ENCODE measurements at regions not wholly inside any gene's neighbourhood (a gene's known extent, or its start where the extent isn't known, plus 50 kb on each side); places are given as distances from the start of the nearest gene placed in this dataset.

GRCh38 chr5:17838469-17838868, 204.2 kb downstream of the TAF11L14 start:
- no peak for DNase-seq
- TF ChIP-seq POLR2A (IDR thresholded peaks at IDR 0.05) (no peak), CTCF (IDR thresholded peaks at IDR 0.05) (no peak)
- Histone ChIP-seq H3K4me1 (no peaks in the 10 kb centered on the region), H3K36me3 (no peaks in the 10 kb centered on the region), H3K27me3 (no peaks in the 10 kb centered on the region), H3K9me3 (no peaks in the 10 kb centered on the region), H3K4me3 (no peak overlapping the region), H3K27ac (no peak overlapping the region)

- Histone ChIP-seq H3K36me3 (no peaks in the 10 kb centered on the region), H3K27ac (no peak overlapping the region), H3K9me3 (no peaks in the 10 kb centered on the region), H3K4me3 (no peak overlapping the region), H3K4me1 (no peaks in the 10 kb centered on the region), H3K27me3 (no peaks in the 10 kb centered on the region)
- TF ChIP-seq POLR2A (IDR thresholded peaks at IDR 0.05) (no peak), CTCF (IDR thresholded peaks at IDR 0.05) (no peak)
- DNase-seq = no peak
Observed at GRCh38 chr5:17839848-17840247, 205.6 kb downstream of the TAF11L14 start.

- no peak for DNase-seq
- no peaks in the 10 kb centered on the region for H3K4me1 ChIP-seq
- no peak for TF ChIP-seq CTCF (IDR thresholded peaks at IDR 0.05)
- no peak for TF ChIP-seq POLR2A (IDR thresholded peaks at IDR 0.05)
- H3K4me3 ChIP-seq = no peak overlapping the region
- H3K27me3 ChIP-seq = no peaks in the 10 kb centered on the region
- no peak overlapping the region for H3K27ac ChIP-seq
- no peaks in the 10 kb centered on the region for H3K9me3 ChIP-seq
- H3K36me3 ChIP-seq = no peaks in the 10 kb centered on the region
Observed at GRCh38 chr5:17846496-17846895, 212.2 kb downstream of the TAF11L14 start.

DNA sequence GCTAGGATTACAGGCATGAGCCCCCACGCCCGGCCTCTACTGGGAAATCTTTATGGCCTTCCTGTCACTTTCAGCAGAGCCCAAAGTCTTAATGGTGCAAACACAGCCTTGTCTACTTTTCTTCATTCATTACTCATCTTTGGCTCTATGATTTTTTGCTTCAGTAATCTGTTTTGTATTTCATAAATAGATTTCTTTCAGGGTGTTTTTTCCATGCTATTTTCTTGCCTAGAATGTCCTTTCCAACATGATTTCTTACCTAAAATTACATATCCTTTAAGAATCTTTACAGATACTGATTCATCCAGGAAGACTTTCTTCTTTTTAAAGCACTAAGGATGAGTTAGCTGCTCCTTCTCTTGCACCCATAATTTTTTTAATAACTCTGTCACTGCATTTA, 213.0 kb downstream of the TAF11L14 start:
- no peak for DNase-seq
- no peaks in the 10 kb centered on the region for H3K36me3 ChIP-seq
- TF ChIP-seq POLR2A (IDR thresholded peaks at IDR 0.05) = no peak
- TF ChIP-seq CTCF (IDR thresholded peaks at IDR 0.05) = no peak
- H3K4me3 ChIP-seq = no peak overlapping the region
- no peak overlapping the region for H3K27ac ChIP-seq
- H3K27me3 ChIP-seq = no peaks in the 10 kb centered on the region
- H3K4me1 ChIP-seq = no peaks in the 10 kb centered on the region
- H3K9me3 ChIP-seq = no peaks in the 10 kb centered on the region

DNA sequence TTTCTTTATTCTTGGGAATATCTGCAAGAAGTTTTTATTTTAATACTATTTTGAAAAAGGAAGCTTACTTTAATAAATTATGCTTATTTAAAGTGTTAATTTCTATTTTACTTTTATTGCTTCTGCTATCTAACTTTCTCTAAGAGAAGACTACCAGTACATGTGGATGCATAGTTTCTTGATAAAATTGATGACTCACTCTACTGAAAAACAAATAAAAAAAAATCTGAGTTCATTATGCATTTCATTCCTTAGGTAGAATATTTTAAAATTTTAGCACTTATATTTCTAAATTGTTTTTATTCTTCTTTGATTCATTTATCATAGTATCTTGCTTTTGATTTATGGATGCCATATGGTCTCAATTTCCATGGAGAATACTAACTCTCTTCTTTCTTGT, 217.9 kb downstream of the TAF11L14 start:
- Histone ChIP-seq H3K4me1 (no peaks in the 10 kb centered on the region), H3K27me3 (no peaks in the 10 kb centered on the region), H3K36me3 (no peaks in the 10 kb centered on the region), H3K9me3 (no peaks in the 10 kb centered on the region), H3K4me3 (no peak overlapping the region), H3K27ac (no peak overlapping the region)
- TF ChIP-seq POLR2A (IDR thresholded peaks at IDR 0.05) = no peak
- TF ChIP-seq CTCF (IDR thresholded peaks at IDR 0.05) = no peak
- DNase-seq = no peak

DNA sequence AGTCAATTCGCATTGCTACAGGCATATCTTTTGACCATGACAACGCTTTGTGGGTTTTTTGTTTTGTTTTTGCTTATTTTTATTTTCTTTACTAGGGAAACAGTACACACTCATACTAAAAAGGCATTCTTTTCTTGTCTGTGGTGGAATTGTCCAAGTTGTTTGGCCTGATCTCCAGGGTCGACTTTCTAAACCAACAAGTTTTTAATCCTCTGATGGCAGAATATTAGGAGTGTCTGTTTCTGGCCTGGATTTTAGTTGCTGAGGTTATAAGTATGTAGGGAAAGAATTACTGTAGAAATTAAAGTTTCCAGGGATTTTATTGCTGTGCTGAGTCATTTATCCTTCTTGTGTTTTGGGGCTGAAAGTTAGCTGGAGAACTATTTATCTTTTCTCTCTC, 218.5 kb downstream of the TAF11L14 start:
- no peaks in the 10 kb centered on the region for H3K4me1 ChIP-seq
- TF ChIP-seq CTCF (IDR thresholded peaks at IDR 0.05) = no peak
- no peak for TF ChIP-seq POLR2A (IDR thresholded peaks at IDR 0.05)
- no peak overlapping the region for H3K4me3 ChIP-seq
- no peaks in the 10 kb centered on the region for H3K36me3 ChIP-seq
- DNase-seq = no peak
- no peak overlapping the region for H3K27ac ChIP-seq
- no peaks in the 10 kb centered on the region for H3K9me3 ChIP-seq
- H3K27me3 ChIP-seq = no peaks in the 10 kb centered on the region

Data from Peyer's patch (tissue), 4 donors.